Activated B cell treated with CpG ODN at 0.5 μM for 24 hours (primary cell): ENCODE measurements at regions not wholly inside any gene's neighbourhood (a gene's known extent, or its start where the extent isn't known, plus 50 kb on each side); places are given as distances from the start of the nearest gene placed in this dataset.
"Not testable (repeated sequence)": the region's sequence is repeated elsewhere in the genome, so short reads cannot be mapped to it uniquely, and the experiment has no call there.

Source experiments
- ATAC-seq: fragments of 200-7000 bp; cut with Tn5 transposase; one replicate; pipeline ENCODE4 v1.10.0; 2021; ENCODE audit warnings: low read depth, mild to moderate bottlenecking, moderate library complexity
- CTCF ChIA-PET: fragments of 350-600 bp; sonication (Branson Sonifier 250); formaldehyde crosslinking; loops from one replicate; lab custom pipeline; 2021; ENCODE audit warnings: antibody characterized with exemption; lab: Charles Lee
- POLR2A ChIA-PET: fragments of 350-600 bp; sonication (Branson Sonifier 250); formaldehyde crosslinking; loops from one replicate; lab custom pipeline; 2021; ENCODE audit warnings: antibody characterized with exemption; lab: Charles Lee
- DNase-seq: peaks from one replicate; pipeline ENCODE4 v3.0.0; 2022
- H3K27ac Mint-ChIP-seq: one replicate; pipeline ENCODE4 v1.8.0; 2020; ENCODE audit warnings: mixed read lengths
- H3K27me3 Mint-ChIP-seq: one replicate; pipeline ENCODE4 v1.8.0; 2021; ENCODE audit warnings: mixed read lengths
- H3K36me3 Mint-ChIP-seq: one replicate; pipeline ENCODE4 v1.8.0; 2021; ENCODE audit warnings: low read depth, mixed read lengths
- H3K4me1 Mint-ChIP-seq: one replicate; pipeline ENCODE4 v1.8.0; 2021; ENCODE audit warnings: mixed read lengths
- H3K4me3 Mint-ChIP-seq: one replicate; pipeline ENCODE4 v1.8.0; 2020; ENCODE audit warnings: mild to moderate bottlenecking, mixed read lengths
- H3K9me3 Mint-ChIP-seq: one replicate; pipeline ENCODE4 v1.8.0; 2020; ENCODE audit warnings: mixed read lengths
- intact Hi-C: fragments of 100-400 bp; cut with micrococcal nuclease; formaldehyde crosslinking; loops from one replicate; pipeline ENCODE4 v1.15.1; 2024
- TF ChIP-seq, protein P1 (sequence below): fragments of 200-600 bp; IDR thresholded peaks from one replicate; pipeline ENCODE4 v1.8.0; 2022; ENCODE audit warnings: antibody characterized with exemption, mild to moderate bottlenecking

DNA sequence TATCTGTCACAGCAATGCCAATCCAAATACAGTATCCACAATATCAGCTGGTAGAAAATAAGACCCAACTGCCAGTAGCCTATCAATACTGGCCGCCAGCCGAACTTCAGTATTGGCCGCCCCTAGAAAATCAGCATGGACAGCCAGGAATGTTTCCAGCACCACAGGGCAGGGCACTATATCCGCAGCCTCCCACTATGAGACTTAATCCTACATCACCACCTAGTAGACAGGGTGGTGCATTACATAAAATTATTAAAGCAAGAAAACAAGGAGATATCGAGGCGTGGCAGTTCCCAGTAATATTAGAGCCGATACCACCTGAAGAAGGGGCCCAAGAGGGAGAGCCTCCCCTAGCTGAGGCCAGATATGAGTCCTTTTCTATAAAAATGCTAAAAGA, 111.3 kb downstream of the ZNF486 start:
- Mint-ChIP-seq H3K27ac (no peak overlapping the region), H3K36me3 (no peaks in the 10 kb centered on the region), H3K4me3 (no peak overlapping the region), H3K9me3 (no peaks in the 10 kb centered on the region), H3K27me3 (no peaks in the 10 kb centered on the region), H3K4me1 (peaks cover 29% of the 10 kb centered on the region)
- CTCF ChIA-PET, result interaction anchor here (4.1 kb wide), 1 partner anchor 280 kb away, joined by 26 read pairs; no protein-coding TSS in a partner anchor
- TF ChIP-seq, protein P1, sequence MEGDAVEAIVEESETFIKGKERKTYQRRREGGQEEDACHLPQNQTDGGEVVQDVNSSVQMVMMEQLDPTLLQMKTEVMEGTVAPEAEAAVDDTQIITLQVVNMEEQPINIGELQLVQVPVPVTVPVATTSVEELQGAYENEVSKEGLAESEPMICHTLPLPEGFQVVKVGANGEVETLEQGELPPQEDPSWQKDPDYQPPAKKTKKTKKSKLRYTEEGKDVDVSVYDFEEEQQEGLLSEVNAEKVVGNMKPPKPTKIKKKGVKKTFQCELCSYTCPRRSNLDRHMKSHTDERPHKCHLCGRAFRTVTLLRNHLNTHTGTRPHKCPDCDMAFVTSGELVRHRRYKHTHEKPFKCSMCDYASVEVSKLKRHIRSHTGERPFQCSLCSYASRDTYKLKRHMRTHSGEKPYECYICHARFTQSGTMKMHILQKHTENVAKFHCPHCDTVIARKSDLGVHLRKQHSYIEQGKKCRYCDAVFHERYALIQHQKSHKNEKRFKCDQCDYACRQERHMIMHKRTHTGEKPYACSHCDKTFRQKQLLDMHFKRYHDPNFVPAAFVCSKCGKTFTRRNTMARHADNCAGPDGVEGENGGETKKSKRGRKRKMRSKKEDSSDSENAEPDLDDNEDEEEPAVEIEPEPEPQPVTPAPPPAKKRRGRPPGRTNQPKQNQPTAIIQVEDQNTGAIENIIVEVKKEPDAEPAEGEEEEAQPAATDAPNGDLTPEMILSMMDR, result no peak
- POLR2A ChIA-PET, result no interaction called here
- no peak for DNase-seq
- no peak for ATAC-seq
- intact Hi-C loops, result loop anchor here (1.0 to 2.0 kb wide), 5 partner anchors 31 to 746 kb away; partner anchors contain the start of gene GMIP

DNA sequence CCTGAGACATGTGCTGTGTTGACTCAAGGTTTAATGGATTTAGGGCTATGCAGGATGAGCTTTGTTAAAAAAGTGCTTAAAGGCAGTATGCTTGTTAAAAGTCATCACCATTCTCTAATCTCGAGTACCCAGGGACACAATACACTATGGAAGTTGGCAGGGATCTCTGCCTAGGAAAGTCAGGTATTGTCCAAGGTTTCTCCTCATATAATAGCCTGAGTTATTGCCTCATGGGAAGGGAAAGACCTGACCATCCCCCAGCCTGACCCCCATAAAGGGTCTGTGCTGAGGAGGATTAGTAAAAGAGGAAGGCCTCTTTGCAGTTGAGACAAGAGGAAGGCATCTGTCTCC, 109.7 kb downstream of the ZNF486 start:
- POLR2A ChIA-PET, H3K36me3 Mint-ChIP-seq, H3K27me3 Mint-ChIP-seq, ATAC-seq, DNase-seq, intact Hi-C loops, H3K9me3 Mint-ChIP-seq, H3K4me3 Mint-ChIP-seq: not testable (repeated sequence)
- CTCF ChIA-PET, result interaction anchor here (4.1 kb wide), 1 partner anchor 279 kb away, joined by 26 read pairs; no protein-coding TSS in a partner anchor
- Mint-ChIP-seq H3K4me1 (peaks cover 44% of the 10 kb centered on the region), H3K27ac (peak overlapping the region; percentile 11)

DNA sequence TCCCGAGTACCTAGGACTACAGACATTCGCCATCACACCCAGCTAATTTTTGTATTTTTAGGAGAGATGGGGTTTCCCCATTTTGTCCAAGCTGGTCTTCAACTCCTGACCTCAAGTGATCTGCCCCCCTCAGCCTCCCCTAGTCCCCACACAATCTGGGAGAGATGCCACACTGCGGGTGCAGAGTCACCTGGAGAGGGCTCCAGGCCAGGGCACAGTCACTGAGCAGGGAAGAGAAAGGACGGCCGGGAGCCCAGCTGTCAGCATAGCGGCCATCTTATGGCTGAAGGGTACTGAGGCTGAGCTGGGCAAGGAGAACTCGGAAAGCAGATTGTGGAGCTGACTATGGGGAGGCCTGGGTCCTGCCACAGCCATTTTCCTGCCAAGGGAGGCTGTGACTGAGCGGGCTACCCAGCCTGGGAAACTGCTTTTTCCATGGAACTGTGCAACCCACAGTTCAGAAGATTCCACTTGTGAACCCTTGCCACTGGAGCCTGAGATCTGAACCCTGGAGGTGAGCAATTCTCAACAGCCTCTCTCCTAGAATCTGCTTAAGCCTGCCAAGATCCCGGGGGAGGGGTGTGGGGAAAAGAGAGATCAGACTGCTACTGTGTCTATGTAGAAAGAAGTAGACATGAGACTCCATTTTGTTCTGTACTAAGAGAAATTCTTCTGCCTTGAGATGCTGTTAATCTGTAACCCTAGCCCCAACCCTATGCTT, 109.2 kb downstream of the ZNF486 start:
- TF ChIP-seq, protein P1, result no peak
- DNase-seq (no peak), ATAC-seq (no peak)
- Mint-ChIP-seq H3K36me3 (no peaks in the 10 kb centered on the region), H3K27ac (peak overlapping the region; percentile 11), H3K4me3 (no peak overlapping the region), H3K4me1 (peaks cover 50% of the 10 kb centered on the region), H3K27me3 (no peaks in the 10 kb centered on the region), H3K9me3 (no peaks in the 10 kb centered on the region)
- intact Hi-C loops, result no loop called here
- ChIA-PET POLR2A (interaction anchor here (0.6 kb wide), 1 partner anchor 427 kb away, joined by 4 read pairs; no protein-coding TSS in a partner anchor), CTCF (interaction anchor here (4.1 kb wide), 1 partner anchor 278 kb away, joined by 26 read pairs; no protein-coding TSS in a partner anchor)

DNA sequence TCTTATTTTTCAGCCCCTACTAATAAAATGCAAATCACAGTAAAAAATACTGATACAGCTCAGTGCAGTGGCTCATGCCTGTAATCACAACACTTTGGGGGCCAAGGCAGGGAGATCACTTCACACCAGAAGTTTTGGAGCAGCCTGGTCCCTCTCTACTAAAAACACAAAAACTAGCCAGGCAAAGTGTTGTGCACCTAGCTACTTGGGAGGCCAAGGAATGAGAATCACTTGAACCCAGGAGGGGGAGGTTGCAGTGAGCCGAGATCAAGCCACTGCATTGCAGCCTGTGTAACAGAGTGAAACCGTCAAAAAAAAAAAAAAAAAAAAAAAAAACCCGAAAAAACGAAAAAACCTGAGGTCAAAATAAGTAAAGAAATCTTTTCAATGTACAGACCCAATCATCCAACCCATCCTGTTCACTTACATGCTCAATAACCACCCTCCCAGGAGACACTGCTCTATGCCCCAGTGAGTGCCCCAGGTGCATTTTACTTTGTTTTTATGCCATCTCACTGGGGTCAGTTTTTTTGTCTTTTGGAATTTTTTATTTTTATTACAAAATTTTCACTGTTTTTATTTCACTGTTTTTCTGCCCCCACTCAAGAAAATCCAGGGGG, 107.0 kb downstream of the ZNF486 start:
- Mint-ChIP-seq H3K9me3 (no peaks in the 10 kb centered on the region), H3K27ac (peak overlapping the region; percentile 19), H3K36me3 (no peaks in the 10 kb centered on the region), H3K4me3 (peak overlapping the region; percentile 15), H3K27me3 (no peaks in the 10 kb centered on the region), H3K4me1 (peaks cover 56% of the 10 kb centered on the region)
- CTCF ChIA-PET, result interaction anchor here (1.4 kb wide), 1 partner anchor 275 kb away, joined by 4 read pairs; no protein-coding TSS in a partner anchor
- POLR2A ChIA-PET, result no interaction called here
- no peak for DNase-seq
- TF ChIP-seq, protein P1, result no peak
- ATAC-seq, result peak; percentile 60
- intact Hi-C loops, result loop anchor here (5.0 kb wide), 1 partner anchor 37 kb away; no protein-coding TSS in a partner anchor

DNA sequence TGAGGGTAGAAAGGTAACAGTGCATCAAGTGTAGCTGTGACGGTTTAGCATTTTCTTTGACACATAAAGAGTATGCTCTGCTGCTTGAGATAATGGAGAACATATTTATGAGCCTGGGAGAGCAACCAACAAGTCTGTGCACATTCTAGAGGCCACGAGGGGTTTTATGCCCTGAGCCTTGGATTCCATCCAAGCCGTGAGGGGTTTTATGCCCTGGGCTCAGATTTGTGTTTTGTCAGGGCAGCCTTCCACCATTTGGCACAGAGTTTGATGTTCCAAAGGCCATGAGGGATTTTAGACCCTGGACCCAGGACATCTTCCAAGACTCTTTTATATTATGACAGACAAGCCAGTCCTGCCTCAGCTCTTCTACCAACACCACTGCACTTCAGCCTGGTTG, 106.4 kb downstream of the ZNF486 start:
- CTCF ChIA-PET, result interaction anchor here (1.4 kb wide), 1 partner anchor 275 kb away, joined by 4 read pairs; no protein-coding TSS in a partner anchor
- H3K9me3 Mint-ChIP-seq, result no peaks in the 10 kb centered on the region

DNA sequence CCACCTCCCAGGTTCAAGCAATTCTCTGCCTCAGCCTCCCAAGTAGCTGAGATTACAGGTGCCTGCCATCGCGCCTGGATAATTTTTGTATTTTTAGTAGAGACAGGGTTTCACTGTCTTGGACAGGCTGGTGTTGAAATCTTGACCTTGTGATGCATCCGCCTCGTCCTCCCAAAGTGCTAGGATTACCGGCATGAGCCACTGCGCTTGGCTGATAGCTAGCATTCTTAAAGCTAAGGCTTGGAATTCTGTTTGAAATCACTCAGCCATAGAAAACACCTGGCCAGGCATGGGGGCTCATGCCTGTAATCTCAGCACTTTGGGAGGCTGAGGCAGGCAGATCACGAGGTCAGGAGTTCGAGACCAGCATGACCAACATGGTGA, 105.6 kb downstream of the ZNF486 start:
- intact Hi-C loops, result loop anchor here (5.0 kb wide), 1 partner anchor 35 kb away; no protein-coding TSS in a partner anchor
- POLR2A ChIA-PET, result interaction anchor here (0.8 kb wide), 1 partner anchor 389 kb away, joined by 3 read pairs; the partner anchor contains the start of gene ZNF626
- CTCF ChIA-PET, H3K27me3 Mint-ChIP-seq, H3K27ac Mint-ChIP-seq, ATAC-seq, H3K4me3 Mint-ChIP-seq, H3K36me3 Mint-ChIP-seq, DNase-seq, H3K9me3 Mint-ChIP-seq: not testable (repeated sequence)
- H3K4me1 Mint-ChIP-seq, result peaks cover 48% of the 10 kb centered on the region

More for the DNA sequence above, 106.4 kb downstream of the ZNF486 start:
- no peaks in the 10 kb centered on the region for H3K36me3 Mint-ChIP-seq
- no peaks in the 10 kb centered on the region for H3K27me3 Mint-ChIP-seq
- H3K4me1 Mint-ChIP-seq, result peaks cover 55% of the 10 kb centered on the region
- H3K4me3 Mint-ChIP-seq, result peak overlapping the region; percentile 29
- intact Hi-C loops, result loop anchor here (5.0 kb wide), 1 partner anchor 36 kb away; no protein-coding TSS in a partner anchor
- ATAC-seq (no peak), DNase-seq (no peak)
- POLR2A ChIA-PET, result no interaction called here
- H3K27ac Mint-ChIP-seq, result peak overlapping the region; percentile 9
- TF ChIP-seq, protein P1, result no peak

DNA sequence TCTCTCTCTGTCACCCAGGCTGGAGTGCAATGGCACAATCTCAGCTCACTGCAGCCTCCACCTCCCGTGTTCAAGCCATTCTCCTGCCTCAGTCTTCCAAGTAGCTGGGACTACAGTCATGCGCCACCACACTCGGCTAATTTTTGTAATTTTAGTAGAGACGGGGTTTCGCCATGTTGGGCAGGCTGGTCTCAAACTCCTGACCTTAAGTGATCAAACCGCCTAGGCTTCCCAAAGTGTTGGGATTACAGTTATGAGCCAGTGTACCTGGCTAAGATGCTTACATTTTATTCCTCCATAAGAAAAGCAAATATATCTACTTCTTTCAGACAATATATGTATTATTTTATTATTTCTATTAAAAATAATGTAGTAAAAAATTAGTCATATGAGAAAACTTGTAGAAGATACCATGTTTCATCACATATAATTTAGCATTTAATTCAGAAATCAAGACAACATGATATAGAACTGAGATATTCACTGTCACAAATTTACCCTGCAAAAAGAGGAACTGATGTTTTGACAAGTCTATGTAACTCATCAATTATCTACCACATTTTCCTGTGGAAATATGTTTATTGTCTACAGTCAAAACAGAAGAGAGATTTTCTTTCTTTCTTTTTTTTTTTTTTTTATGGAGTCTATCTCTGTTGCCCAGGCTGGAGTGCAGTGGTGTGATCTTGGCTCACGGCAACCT, 105.1 kb downstream of the ZNF486 start:
- POLR2A ChIA-PET, result interaction anchor here (0.6 to 0.8 kb wide), 2 partner anchors 35 to 389 kb away, joined by 3 to 5 read pairs; partner anchors contain the start of gene ZNF626
- H3K36me3 Mint-ChIP-seq, H3K27me3 Mint-ChIP-seq, CTCF ChIA-PET, DNase-seq, H3K9me3 Mint-ChIP-seq: not testable (repeated sequence)
- Mint-ChIP-seq H3K27ac (peak overlapping the region; percentile 46), H3K4me1 (peaks cover 47% of the 10 kb centered on the region), H3K4me3 (peak overlapping the region; percentile 61)
- intact Hi-C loops, result loop anchor here (5.0 kb wide), 1 partner anchor 35 kb away; no protein-coding TSS in a partner anchor
- peak; percentile 38 for ATAC-seq
